Suppressor macrophage treated with lipopolysaccharide for 4 hours (primary cell): ENCODE measurements at regions not wholly inside any gene's neighbourhood (a gene's known extent, or its start where the extent isn't known, plus 50 kb on each side); places are given as distances from the start of the nearest gene placed in this dataset.

Experiments
- DNase-seq: peaks from one replicate; pipeline ENCODE4 v3.0.0-alpha.2; 2020

DNA sequence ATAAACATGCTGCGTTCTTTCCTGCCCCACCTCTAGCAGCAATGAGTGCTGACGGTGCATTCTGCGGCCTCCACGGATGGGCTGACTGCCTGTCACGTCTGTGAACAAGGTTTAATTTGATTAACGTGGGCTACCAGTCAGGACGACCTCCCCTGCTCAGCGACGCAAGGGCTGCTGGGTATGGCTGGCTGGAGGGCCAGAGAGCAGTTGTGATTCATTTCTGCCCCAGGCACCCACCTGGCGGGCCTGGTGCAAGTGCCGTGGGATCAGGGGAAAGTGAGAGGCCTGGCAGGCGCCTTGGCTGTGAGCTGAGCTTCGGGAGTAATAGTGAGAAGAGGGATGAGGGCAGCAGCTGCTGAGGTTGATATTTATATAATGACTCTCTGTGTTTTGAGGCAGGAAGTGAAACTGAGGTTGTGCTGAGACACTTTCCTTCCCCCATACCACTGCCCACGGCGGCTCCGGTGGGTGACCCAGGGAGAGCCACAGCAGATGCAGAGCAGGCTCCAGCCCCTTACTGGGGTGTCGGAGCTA is 190.4 kb upstream of the BCL6 start:
- peak; percentile 68 for DNase-seq

GRCh38 chr3:187936676-187937075 is 191.4 kb upstream of the BCL6 start:
- DNase-seq, result no peak

GRCh38 chr3:187939891-187940290 is 194.6 kb upstream of the BCL6 start:
- DNase-seq, result no peak

- no peak for DNase-seq
These were observed 196.0 kb upstream of the BCL6 start for GRCh38 chr3:187941135-187941847.

GRCh38 chr3:187941848-187942194 is 196.6 kb upstream of the BCL6 start:
- DNase-seq, result no peak

DNA sequence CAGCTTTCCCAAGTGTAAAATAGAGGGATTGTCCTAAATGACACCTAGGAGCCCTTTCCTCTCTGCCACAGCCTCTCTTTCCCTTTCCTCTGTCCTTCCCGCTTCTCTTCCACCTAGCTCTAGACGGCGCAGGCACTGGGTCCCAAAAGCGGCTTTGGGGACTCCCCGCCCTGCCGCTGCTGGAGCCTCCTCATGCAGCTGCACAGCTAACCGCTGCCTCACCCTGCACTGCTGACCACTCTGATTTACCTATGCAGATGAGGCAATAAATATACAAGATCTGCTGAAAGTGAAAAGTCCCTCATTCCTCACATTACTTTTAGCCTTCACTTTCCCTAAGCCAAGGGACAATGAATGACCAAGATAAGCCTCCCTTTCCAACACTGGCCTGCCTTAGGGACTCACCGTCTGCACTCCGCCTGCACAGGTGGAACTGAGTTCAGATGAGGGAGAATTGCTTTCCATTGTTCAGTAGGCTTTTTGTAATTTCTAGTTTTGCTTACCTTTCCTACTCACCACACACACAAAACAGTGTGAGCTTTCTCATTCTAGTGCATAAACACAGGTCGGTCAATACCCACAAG is 197.5 kb upstream of the BCL6 start:
- no peak for DNase-seq

DNA sequence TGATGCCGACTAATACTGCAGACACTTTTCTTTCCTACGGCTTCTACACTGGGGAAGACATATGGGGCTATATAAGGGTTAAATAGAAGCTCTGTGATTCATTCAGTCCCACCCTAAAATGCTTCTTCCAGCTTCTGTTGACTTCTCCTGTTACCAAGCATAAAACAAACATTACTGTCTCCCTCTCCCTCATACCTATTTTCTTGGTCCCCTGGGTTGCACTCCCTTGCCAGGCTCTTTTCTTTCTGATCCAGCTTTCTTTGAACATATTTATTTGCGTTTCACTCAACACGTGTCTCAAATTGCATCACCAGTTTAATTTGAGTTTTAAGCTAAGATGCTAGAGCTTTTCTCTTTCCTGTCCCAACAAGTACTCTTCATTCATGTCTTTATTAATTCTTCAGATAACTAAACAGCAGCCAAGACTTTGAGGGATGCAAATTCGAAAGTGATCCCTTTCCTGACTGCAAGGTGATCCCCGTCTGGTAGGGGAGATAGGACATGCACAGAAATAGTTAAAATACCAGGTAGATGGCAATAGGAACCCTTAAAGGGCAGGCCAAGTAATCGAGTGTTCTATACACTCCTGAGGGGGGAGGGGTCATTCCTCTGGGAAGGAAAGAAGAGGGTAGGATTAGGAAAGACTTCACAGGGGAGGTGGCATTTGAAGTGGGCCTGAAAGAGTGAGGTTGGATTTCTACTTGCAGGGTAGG is 198.6 kb upstream of the BCL6 start:
- DNase-seq, result no peak

DNA sequence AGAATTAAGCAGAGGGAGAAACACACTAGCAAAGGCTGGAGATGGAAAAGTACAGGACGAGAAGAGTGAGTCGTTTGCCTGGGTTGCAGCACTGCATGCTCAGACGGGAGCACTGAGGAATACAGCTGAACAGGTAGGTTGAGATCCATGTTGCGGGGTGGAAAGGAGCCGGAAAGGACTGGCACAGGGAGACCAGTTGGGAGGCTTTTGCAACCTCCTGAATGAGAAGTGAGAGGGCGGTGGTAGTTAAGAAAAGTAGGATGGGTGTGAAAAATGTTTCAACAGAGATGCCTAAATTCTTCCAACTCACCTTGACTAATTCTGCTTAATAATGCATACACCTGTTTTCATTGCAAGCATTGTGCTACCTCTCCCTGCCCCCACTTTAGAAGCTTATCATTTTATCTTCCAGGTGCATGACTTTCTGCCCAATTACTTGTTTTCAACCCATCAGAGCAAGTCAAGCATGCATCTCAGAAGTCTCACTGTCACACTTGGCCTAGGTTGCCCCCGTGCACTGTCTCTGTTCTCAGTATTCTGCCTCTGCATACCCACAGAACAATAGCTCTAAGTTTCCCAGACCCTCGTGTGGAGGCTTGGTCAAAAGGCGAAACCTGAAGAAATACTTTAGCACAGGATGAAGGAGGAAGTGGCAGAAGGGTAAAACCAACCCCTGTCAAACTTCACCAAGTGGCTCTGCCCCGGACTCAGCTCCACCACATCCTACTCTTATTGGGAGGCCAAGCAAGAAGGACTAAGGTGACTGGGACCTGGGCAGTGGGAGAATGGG is 199.3 kb upstream of the BCL6 start:
- DNase-seq, result no peak

DNA sequence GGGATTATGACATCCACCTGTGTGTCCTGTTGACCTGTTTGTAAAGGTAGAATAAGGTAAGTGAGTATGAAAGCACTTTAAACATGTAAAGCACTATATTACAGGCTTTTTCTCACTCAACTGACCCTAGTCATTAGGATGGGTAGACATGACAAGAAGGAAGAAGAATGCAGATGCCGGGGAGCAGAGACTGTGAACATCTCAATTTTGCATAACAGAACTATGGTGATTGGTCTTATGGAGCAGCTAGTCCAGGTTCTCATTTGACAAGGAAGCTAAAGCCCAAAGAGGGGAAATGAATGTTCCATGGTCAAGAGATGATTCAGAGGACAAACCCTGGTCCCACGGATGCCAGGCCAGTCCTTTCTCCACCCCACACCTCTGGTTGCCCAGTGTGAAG is 200.1 kb upstream of the BCL6 start:
- no peak for DNase-seq

- no peak for DNase-seq
These were observed 201.0 kb upstream of the BCL6 start for GRCh38 chr3:187946163-187946691.

GRCh38 chr3:187946981-187947380 is 201.7 kb upstream of the BCL6 start:
- no peak for DNase-seq

DNA sequence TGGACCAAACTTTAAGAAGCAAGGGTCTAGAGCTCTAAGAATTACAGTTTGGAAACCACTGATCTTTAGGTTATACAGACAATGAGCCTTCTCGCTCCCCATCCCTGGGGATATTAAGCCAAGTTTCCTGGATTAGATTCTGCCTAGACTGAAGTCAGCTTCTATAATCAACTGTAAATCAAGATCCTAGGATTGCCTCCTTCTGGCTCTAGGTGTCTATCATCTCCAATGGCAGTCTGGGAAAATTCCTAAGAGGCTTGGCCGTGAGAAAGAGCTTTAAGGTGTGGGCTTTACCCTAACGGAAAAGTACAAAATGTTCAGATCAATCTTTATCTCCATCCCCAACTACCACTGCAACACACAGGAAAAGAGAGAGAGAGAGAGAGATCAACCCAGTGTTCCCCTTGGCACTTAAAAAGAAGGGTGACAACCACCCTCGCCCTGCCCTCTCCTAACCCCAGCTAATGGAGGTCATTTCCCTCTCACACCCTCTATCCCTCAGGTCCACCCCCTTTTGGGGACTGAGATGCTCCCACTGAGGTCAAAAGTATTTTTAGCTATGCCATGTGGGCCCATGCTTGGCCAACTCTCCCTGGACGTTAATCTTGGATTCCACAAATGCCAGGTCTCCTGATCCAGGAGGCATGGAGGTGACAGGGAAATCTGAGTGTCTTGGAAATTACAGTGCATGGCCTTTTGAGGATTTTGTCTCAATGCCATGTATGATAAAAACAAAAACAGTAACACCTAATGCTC is 202.8 kb upstream of the BCL6 start:
- DNase-seq, result no peak

GRCh38 chr3:187949093-187949820 is 204.0 kb upstream of the BCL6 start:
- no peak for DNase-seq

- no peak for DNase-seq
These were observed 203.3 kb upstream of the LPP start for GRCh38 chr3:187950671-187951070.

GRCh38 chr3:187951452-187952190 is 202.3 kb upstream of the LPP start:
- no peak for DNase-seq

DNA sequence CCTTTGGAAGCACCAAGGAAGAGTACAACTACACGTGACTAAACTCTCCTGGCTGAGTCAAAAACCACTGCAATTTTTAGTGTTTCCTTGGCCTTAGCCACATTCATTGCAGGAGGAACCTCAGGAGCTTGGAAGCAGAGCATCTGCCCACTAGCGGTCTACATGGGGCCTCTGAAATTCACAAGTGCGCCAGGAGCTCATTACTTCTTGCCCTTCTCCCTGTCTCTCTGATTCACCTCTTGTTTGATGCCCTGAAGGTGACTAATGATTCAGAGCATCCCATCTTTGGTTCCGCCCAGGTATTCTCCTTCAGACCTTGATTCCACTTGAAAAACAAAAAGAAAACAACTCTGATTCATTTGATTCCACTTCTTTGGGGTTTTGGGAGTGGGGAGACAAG is 201.1 kb upstream of the LPP start:
- no peak for DNase-seq

DNA sequence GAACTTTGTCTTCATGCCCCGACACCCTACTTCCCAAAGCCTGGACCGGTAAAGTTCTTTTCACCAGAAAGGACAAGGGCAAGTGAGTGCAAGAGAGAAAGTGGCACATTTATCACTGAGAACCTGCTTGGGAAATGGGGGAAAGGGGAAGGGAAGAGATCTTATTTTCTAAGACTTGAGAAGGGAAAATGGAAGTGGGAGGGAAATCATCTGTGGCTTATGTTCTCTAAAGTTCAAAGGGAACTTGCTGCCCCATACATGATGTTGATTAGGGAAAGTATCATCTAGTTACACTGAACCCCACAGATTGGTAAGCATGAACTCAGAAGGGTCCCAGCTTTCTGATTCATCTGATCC is 199.5 kb upstream of the LPP start:
- DNase-seq, result peak; percentile 40

GRCh38 chr3:187954873-187955586 is 198.9 kb upstream of the LPP start:
- peak; percentile 50 for DNase-seq

GRCh38 chr3:187955587-187955952 is 198.4 kb upstream of the LPP start:
- no peak for DNase-seq

GRCh38 chr3:187957165-187957581 is 196.8 kb upstream of the LPP start:
- no peak for DNase-seq
